SK-N-SH (cell line): ENCODE measurements at regions not wholly inside any gene's neighbourhood (a gene's known extent, or its start where the extent isn't known, plus 50 kb on each side); places are given as distances from the start of the nearest gene placed in this dataset.

Source experiments
- CTCF ChIP-seq: fragments of 200-600 bp; sonication (generic); IDR thresholded peaks from 2 replicates; pipeline ENCODE4 v1.6.1; 2017; ENCODE audit warnings: antibody characterized with exemption, mild to moderate bottlenecking, moderate library complexity
- MXI1 ChIP-seq: IDR thresholded peaks from 2 replicates; pipeline ENCODE4 v1.6.1; 2012; ENCODE audit warnings: mild to moderate bottlenecking, low read depth, low read length, improper control_type of control experiment
- NRF1 ChIP-seq: IDR thresholded peaks from 2 replicates; pipeline ENCODE4 v1.6.1; 2012; ENCODE audit warnings: low read depth, mild to moderate bottlenecking, low read length
- POLR2AphosphoS5 ChIP-seq: IDR thresholded peaks from 2 replicates; pipeline ENCODE4 v1.6.1; 2012; ENCODE audit warnings: low read depth, low read length
- RAD21 ChIP-seq: IDR thresholded peaks from 2 replicates; pipeline ENCODE4 v1.6.1; 2012; ENCODE audit warnings: mild to moderate bottlenecking, low read length
- REST ChIP-seq: IDR thresholded peaks from 2 replicates; pipeline ENCODE4 v1.6.1; 2012; ENCODE audit warnings: mild to moderate bottlenecking, low read depth, low read length, moderate library complexity
- ZBTB33 ChIP-seq: IDR thresholded peaks from 2 replicates; pipeline ENCODE4 v1.4.0; 2012; ENCODE audit warnings: low read depth, borderline replicate concordance
- TF ChIP-seq, protein P1 (sequence below): IDR thresholded peaks from 2 replicates; pipeline ENCODE4 v1.4.0; 2012; ENCODE audit warnings: low read depth

GRCh38 chr10:83287374-83287773, 851.9 kb upstream of the GHITM start:
- TF ChIP-seq, protein P1, sequence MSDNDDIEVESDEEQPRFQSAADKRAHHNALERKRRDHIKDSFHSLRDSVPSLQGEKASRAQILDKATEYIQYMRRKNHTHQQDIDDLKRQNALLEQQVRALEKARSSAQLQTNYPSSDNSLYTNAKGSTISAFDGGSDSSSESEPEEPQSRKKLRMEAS, result no peak
- TF ChIP-seq ZBTB33 (no peak), RAD21 (no peak), CTCF (no peak), MXI1 (no peak), REST (no peak), NRF1 (no peak), POLR2AphosphoS5 (no peak)
